ENCODE measurements at regions not wholly inside any gene's neighbourhood (a gene's known extent, or its start where the extent isn't known, plus 50 kb on each side); places are given as distances from the start of the nearest gene placed in this dataset.

GRCh38 chr14:101402936-101403660 lies 158.2 kb upstream of the DIO3 start:
- no peak for DNase-seq

GRCh38 chr14:101404426-101405170 lies 156.7 kb upstream of the DIO3 start:
- Histone ChIP-seq H3K4me3 (ENCODE audit: insufficient read depth, low read depth, low read length) (no peak overlapping the region), H3K36me3 (replicated peaks; ENCODE audit: control insufficient read depth, insufficient read depth, low read length) (no peaks in the 10 kb centered on the region), H3K27me3 (ENCODE audit: control insufficient read depth, insufficient read depth, low read length) (no peaks in the 10 kb centered on the region)
- DNase-seq, result peak; percentile 67

More at GRCh38 chr14:101402936-101403660, 158.2 kb upstream of the DIO3 start:
- H3K4me3 ChIP-seq (ENCODE audit: insufficient read depth, low read depth, low read length), result no peak overlapping the region
- H3K27me3 ChIP-seq (ENCODE audit: control insufficient read depth, insufficient read depth, low read length), result no peaks in the 10 kb centered on the region
- no peaks in the 10 kb centered on the region for H3K36me3 ChIP-seq (replicated peaks; ENCODE audit: control insufficient read depth, insufficient read depth, low read length)

GRCh38 chr14:101405171-101405883 lies 156.0 kb upstream of the DIO3 start:
- no peak for DNase-seq
- H3K4me3 ChIP-seq (ENCODE audit: insufficient read depth, low read depth, low read length), result no peak overlapping the region
- no peaks in the 10 kb centered on the region for H3K27me3 ChIP-seq (ENCODE audit: control insufficient read depth, insufficient read depth, low read length)
- no peaks in the 10 kb centered on the region for H3K36me3 ChIP-seq (replicated peaks; ENCODE audit: control insufficient read depth, insufficient read depth, low read length)

- Histone ChIP-seq H3K36me3 (replicated peaks; ENCODE audit: control insufficient read depth, insufficient read depth, low read length) (no peaks in the 10 kb centered on the region), H3K4me3 (ENCODE audit: insufficient read depth, low read depth, low read length) (no peak overlapping the region), H3K27me3 (ENCODE audit: control insufficient read depth, insufficient read depth, low read length) (no peaks in the 10 kb centered on the region)
- no peak for DNase-seq
Measured at GRCh38 chr14:101406921-101407320, 154.4 kb upstream of the DIO3 start.

GRCh38 chr14:101407328-101407727 lies 154.0 kb upstream of the DIO3 start:
- H3K27me3 ChIP-seq (ENCODE audit: control insufficient read depth, insufficient read depth, low read length), result no peaks in the 10 kb centered on the region
- no peak overlapping the region for H3K4me3 ChIP-seq (ENCODE audit: insufficient read depth, low read depth, low read length)
- no peaks in the 10 kb centered on the region for H3K36me3 ChIP-seq (replicated peaks; ENCODE audit: control insufficient read depth, insufficient read depth, low read length)
- no peak for DNase-seq

- DNase-seq, result no peak
- no peak overlapping the region for H3K4me3 ChIP-seq (ENCODE audit: insufficient read depth, low read depth, low read length)
- no peaks in the 10 kb centered on the region for H3K36me3 ChIP-seq (replicated peaks; ENCODE audit: control insufficient read depth, insufficient read depth, low read length)
- H3K27me3 ChIP-seq (ENCODE audit: control insufficient read depth, insufficient read depth, low read length), result no peaks in the 10 kb centered on the region
Measured at GRCh38 chr14:101408077-101408831, 153.0 kb upstream of the DIO3 start.

- Histone ChIP-seq H3K4me3 (ENCODE audit: insufficient read depth, low read depth, low read length) (no peak overlapping the region), H3K36me3 (replicated peaks; ENCODE audit: control insufficient read depth, insufficient read depth, low read length) (no peaks in the 10 kb centered on the region), H3K27me3 (ENCODE audit: control insufficient read depth, insufficient read depth, low read length) (no peaks in the 10 kb centered on the region)
- no peak for DNase-seq
Measured at GRCh38 chr14:101409006-101409543, 152.2 kb upstream of the DIO3 start.

GRCh38 chr14:101410126-101410525 lies 151.2 kb upstream of the DIO3 start:
- no peaks in the 10 kb centered on the region for H3K27me3 ChIP-seq (ENCODE audit: control insufficient read depth, insufficient read depth, low read length)
- H3K36me3 ChIP-seq (replicated peaks; ENCODE audit: control insufficient read depth, insufficient read depth, low read length), result no peaks in the 10 kb centered on the region
- no peak overlapping the region for H3K4me3 ChIP-seq (ENCODE audit: insufficient read depth, low read depth, low read length)
- no peak for DNase-seq

- no peaks in the 10 kb centered on the region for H3K36me3 ChIP-seq (replicated peaks; ENCODE audit: control insufficient read depth, insufficient read depth, low read length)
- H3K4me3 ChIP-seq (ENCODE audit: insufficient read depth, low read depth, low read length), result no peak overlapping the region
- no peaks in the 10 kb centered on the region for H3K27me3 ChIP-seq (ENCODE audit: control insufficient read depth, insufficient read depth, low read length)
- no peak for DNase-seq
Measured at GRCh38 chr14:101411151-101411550, 150.1 kb upstream of the DIO3 start.

- no peaks in the 10 kb centered on the region for H3K36me3 ChIP-seq (replicated peaks; ENCODE audit: control insufficient read depth, insufficient read depth, low read length)
- H3K27me3 ChIP-seq (ENCODE audit: control insufficient read depth, insufficient read depth, low read length), result no peaks in the 10 kb centered on the region
- no peak for DNase-seq
- no peak overlapping the region for H3K4me3 ChIP-seq (ENCODE audit: insufficient read depth, low read depth, low read length)
Measured at GRCh38 chr14:101411779-101412178, 149.5 kb upstream of the DIO3 start.

GRCh38 chr14:101412739-101413138 lies 148.6 kb upstream of the DIO3 start:
- no peaks in the 10 kb centered on the region for H3K27me3 ChIP-seq (ENCODE audit: control insufficient read depth, insufficient read depth, low read length)
- no peaks in the 10 kb centered on the region for H3K36me3 ChIP-seq (replicated peaks; ENCODE audit: control insufficient read depth, insufficient read depth, low read length)
- no peak for DNase-seq
- H3K4me3 ChIP-seq (ENCODE audit: insufficient read depth, low read depth, low read length), result no peak overlapping the region

GRCh38 chr14:101417434-101417833 lies 143.9 kb upstream of the DIO3 start:
- Histone ChIP-seq H3K36me3 (replicated peaks; ENCODE audit: control insufficient read depth, insufficient read depth, low read length) (no peaks in the 10 kb centered on the region), H3K4me3 (ENCODE audit: insufficient read depth, low read depth, low read length) (no peak overlapping the region), H3K27me3 (ENCODE audit: control insufficient read depth, insufficient read depth, low read length) (no peaks in the 10 kb centered on the region)
- no peak for DNase-seq

- no peaks in the 10 kb centered on the region for H3K27me3 ChIP-seq (ENCODE audit: control insufficient read depth, insufficient read depth, low read length)
- no peaks in the 10 kb centered on the region for H3K36me3 ChIP-seq (replicated peaks; ENCODE audit: control insufficient read depth, insufficient read depth, low read length)
- no peak overlapping the region for H3K4me3 ChIP-seq (ENCODE audit: insufficient read depth, low read depth, low read length)
- DNase-seq, result no peak
Measured at GRCh38 chr14:101418601-101419000, 142.7 kb upstream of the DIO3 start.

- no peak for DNase-seq
- Histone ChIP-seq H3K36me3 (replicated peaks; ENCODE audit: control insufficient read depth, insufficient read depth, low read length) (no peaks in the 10 kb centered on the region), H3K27me3 (ENCODE audit: control insufficient read depth, insufficient read depth, low read length) (no peaks in the 10 kb centered on the region), H3K4me3 (ENCODE audit: insufficient read depth, low read depth, low read length) (no peak overlapping the region)
Measured at GRCh38 chr14:101426466-101426865, 134.8 kb upstream of the DIO3 start.
